ENCODE measurements at regions not wholly inside any gene's neighbourhood (a gene's known extent, or its start where the extent isn't known, plus 50 kb on each side); places are given as distances from the start of the nearest gene placed in this dataset.
"Not testable (repeated sequence)": the region's sequence is repeated elsewhere in the genome, so short reads cannot be mapped to it uniquely, and the experiment has no call there.

- DNase-seq (ENCODE audit: low read depth): no peak
Measured at GRCh38 chr7:86012971-86013370, 630.7 kb upstream of the GRM3 start.

- no peak for DNase-seq (ENCODE audit: low read depth)
Measured at GRCh38 chr7:86008898-86009297, 634.8 kb upstream of the GRM3 start.

DNA sequence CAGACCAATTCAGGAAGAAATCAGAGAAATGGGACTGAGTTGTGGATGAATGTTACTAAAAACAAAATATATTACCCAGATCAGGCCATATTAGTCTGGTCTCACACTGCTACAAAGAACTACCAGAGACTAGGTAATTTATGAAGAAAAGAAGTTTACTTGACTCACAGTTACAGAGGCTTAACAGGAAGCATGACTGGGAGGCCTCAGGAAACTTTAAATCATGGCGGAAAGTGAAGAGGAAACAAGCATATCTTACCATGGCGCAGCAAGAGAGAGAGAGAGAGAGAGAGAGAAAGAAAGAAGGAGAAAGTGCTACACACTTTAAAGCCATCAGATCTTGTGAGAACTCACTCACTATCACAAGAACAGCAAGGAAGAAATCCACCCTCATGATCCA, 636.8 kb upstream of the GRM3 start:
- no peak for DNase-seq (ENCODE audit: low read depth)

- DNase-seq (ENCODE audit: low read depth): no peak
Measured at GRCh38 chr7:86002858-86003257, 640.9 kb upstream of the GRM3 start.

GRCh38 chr7:85997515-85997914, 646.2 kb upstream of the GRM3 start:
- DNase-seq (ENCODE audit: low read depth): no peak

DNA sequence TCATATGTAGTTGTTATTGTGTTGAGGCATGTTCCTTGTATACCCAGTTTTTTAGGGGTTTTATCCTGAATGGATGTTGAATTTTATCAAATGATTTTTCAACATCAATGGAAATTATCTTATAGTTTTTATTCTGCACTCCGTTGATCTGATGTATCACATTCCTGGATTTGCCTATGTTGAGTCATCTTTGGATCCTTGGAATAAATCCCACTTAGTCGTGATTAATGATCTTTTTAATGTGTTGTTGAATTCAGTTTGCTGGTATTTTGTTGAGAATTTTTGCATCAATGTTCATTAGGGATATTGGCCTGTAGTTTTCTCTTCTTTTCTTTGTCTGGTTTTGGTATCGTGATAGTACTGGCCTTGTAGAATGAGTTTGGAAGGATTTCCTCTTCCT, 648.6 kb upstream of the GRM3 start:
- no peak for DNase-seq (ENCODE audit: low read depth)

GRCh38 chr7:85980740-85981139, 663.0 kb upstream of the GRM3 start:
- DNase-seq (ENCODE audit: low read depth): no peak

GRCh38 chr7:85974176-85974575, 669.5 kb upstream of the GRM3 start:
- no peak for DNase-seq (ENCODE audit: low read depth)

GRCh38 chr7:85972504-85973141, 671.1 kb upstream of the GRM3 start:
- no peak for DNase-seq (ENCODE audit: low read depth)

DNA sequence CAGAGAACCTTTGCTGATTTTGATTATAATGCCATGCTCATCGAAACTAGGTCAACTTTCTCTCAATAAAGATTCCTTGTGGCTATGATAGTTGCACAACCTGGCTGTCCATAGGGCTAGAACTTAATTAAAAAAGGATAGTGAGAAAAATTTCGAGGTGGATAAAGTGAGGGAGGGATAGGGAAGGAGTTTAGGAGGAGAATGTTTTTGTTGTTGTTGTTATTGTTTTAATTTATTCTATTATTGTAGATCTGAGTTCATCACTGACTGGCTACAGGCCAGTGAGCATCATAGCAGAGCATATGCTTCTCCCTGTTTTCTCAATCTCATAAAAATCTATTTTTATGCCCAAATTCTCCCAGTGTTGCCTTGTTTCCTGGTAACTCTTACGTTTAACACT, 688.7 kb upstream of the GRM3 start:
- no peak for DNase-seq (ENCODE audit: low read depth)

DNA sequence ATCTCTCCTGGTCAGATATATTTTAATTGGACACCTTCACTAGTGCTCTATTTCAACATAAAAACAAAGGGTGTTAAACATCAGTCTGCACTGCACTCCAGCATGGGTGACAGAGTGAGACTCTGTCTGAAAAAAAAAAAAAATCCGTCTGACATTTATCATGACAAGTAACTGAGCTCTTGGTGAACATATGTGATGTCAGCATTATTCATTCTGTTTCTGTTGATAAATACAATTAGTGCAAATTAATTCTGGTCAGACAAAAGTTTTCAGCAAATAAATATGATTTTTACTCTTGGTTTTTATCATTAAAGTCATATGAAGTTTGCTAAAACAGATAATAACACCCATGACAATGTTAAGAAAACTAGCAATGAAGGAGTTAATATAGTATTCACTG, 692.8 kb upstream of the GRM3 start:
- no peak for DNase-seq (ENCODE audit: low read depth)

GRCh38 chr7:85950418-85950817, 693.3 kb upstream of the GRM3 start:
- no peak for DNase-seq (ENCODE audit: low read depth)

DNA sequence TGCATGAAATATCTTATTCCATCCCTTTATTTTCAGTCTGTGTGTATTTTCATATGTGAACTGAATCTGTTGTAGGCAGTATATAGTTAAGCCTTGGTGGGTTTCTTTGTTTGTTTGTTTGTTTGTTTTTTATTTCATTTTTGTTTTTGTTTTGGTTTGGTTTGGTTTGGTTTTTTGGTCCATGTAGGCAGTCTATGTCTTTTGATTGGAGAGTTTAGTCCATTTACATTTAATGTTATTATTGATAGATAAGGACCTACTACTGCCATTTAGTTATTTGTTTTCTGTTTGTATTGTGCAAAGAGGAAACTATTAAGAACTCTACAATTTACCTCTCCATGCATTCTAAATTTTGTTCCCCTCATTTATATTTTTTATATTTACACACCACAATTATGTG, 695.9 kb upstream of the GRM3 start:
- no peak for DNase-seq (ENCODE audit: low read depth)

GRCh38 chr7:85940798-85941197, 702.9 kb upstream of the GRM3 start:
- DNase-seq (ENCODE audit: low read depth): no peak

GRCh38 chr7:85931919-85932318, 711.8 kb upstream of the GRM3 start:
- DNase-seq (ENCODE audit: low read depth): no peak

- DNase-seq (ENCODE audit: low read depth): no peak
Measured at GRCh38 chr7:85928500-85928899, 715.2 kb upstream of the GRM3 start.

DNA sequence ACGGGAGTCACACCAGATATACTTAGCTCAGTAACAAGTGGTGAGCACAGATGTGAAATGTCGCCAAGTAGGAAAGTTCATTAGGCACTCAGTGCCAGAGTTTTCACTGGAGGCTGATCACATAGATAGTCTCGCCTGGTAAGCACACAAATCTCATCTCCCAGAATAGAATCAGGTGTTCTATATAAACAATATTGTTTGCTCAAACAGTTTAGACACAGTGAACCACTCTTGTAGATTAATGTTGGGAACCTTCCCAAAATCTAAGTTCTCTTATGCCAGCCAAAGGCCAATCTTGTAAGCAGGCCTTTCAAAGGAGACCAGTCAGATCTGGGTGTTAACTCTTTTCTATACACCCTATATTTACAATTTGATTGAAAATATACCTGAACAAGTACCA, 716.5 kb upstream of the GRM3 start:
- DNase-seq (ENCODE audit: low read depth): no peak

DNA sequence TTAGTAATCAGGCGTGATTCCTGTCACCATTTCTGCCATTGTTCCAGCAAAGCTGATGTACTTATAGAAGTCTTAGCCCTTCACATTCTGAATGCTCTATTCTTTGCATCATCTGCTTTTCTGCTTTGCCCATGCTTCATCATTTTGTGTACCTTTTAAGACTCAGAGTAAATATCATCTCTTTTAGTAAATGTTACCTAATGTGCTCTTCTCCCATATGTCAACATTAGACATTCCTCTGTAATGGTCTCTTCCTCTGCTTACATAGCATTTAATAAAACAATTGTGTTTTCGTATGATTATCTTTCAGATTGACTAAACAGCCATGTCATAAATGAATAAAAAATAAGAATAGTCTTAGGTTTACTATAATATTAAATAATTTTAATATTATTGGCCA, 719.6 kb upstream of the GRM3 start:
- DNase-seq (ENCODE audit: low read depth): no peak

DNA sequence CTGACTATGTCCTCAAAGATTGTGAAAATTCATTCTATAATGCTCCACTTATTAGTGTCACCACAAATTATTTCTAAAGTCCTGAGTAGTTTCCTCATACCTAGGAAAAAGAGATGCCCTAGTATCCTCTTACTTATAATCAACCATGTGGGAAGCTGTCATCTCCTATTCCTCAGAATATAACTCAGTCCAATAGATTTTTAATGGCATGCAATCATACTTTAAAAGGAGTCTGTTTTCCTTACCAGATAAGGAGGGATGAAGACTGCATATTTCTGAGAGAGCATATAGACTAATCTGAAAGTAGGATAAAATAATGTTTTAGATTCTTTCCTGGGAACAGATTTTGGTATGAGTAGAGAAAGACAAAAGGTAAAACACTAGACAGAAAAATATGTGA, 727.7 kb upstream of the GRM3 start:
- no peak for DNase-seq (ENCODE audit: low read depth)

DNA sequence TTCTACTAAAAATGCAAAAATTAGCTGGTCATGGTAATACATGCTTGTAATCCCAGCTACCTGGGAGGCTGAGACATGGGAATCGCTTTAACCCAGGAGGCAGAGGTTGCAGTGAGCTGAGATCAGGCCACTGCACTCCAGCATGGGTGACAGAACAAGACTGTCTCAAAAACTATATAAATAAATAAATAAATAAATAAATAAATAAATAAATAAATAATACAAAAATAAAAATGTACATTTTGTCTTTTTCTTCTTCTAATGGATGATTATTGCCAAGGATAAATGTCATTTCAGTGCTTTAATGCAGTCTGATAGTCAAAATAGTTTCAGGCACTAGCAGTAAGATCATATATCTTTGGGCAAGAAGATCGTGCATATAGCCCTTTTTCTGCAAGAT, 727.6 kb upstream of the SEMA3D start:
- DNase-seq (ENCODE audit: low read depth): no peak

GRCh38 chr7:85908051-85908450, 721.2 kb upstream of the SEMA3D start:
- DNase-seq (ENCODE audit: low read depth): no peak

DNA sequence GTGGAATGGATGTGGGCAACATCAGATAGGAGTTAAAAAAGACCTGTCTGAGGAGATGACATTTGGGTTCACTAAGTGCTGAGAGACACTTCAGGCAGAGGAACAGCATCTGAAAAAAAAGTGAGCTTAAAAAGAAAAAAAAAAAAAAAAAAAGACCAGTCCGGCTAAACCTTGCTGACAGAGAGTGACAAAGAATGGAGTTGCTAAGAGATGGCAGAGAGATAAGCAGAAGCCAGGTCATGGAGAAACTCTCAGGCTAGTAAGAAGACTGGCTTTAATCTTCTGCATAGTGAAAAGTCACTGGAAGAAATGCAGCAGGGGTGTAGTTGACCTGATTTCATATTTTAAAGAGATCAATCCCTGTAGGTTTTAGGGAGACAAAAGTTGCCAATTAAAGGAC, 711.1 kb upstream of the SEMA3D start:
- DNase-seq (ENCODE audit: low read depth): no peak

GRCh38 chr7:85896531-85896930, 709.7 kb upstream of the SEMA3D start:
- no peak for DNase-seq (ENCODE audit: low read depth)

GRCh38 chr7:85895835-85896234, 709.0 kb upstream of the SEMA3D start:
- DNase-seq (ENCODE audit: low read depth): no peak

GRCh38 chr7:85891900-85892299, 705.0 kb upstream of the SEMA3D start:
- DNase-seq (ENCODE audit: low read depth): not testable (repeated sequence)
